Endothelial cell of umbilical vein (primary cell): ENCODE measurements at regions not wholly inside any gene's neighbourhood (a gene's known extent, or its start where the extent isn't known, plus 50 kb on each side); places are given as distances from the start of the nearest gene placed in this dataset.

Experiments used
- BruUV-seq: library from RNA; stranded (reverse); fragments of 400-500 nt; replicated peaks from 2 replicates; lab custom pipeline; 2021; lab: Mats Ljungman, UMichigan
- CTCF ChIA-PET: fragments of 300-600, 350-600 bp; sonication (Branson Sonifier 250); formaldehyde crosslinking; loops from one replicate; lab custom pipeline; 2021; ENCODE audit warnings: antibody characterized with exemption, inconsistent platforms; lab: Charles Lee
- POLR2A ChIA-PET: fragments of 300-600, 350-600 bp; sonication (Branson Sonifier 250); formaldehyde crosslinking; loops from one replicate; lab custom pipeline; 2021; ENCODE audit warnings: antibody characterized with exemption, inconsistent platforms; lab: Charles Lee
- DNase-seq: peaks from one replicate; pipeline ENCODE4 v3.0.0-alpha.2; 2011; ENCODE audit warnings: low read depth, low spot score
- FAIRE-seq: peaks from 2 replicates; lab custom pipeline; 2011; peaks lifted over from hg19 to GRCh38; lab: Jason Lieb, UNC
- H2AFZ ChIP-seq: 2 replicates; pipeline ENCODE4 v1.6.0; 2012; ENCODE audit warnings: low read depth, low read length, control low read depth, inconsistent platforms
- H3K27ac ChIP-seq: 2 replicates; pipeline ENCODE4 v1.5.1; 2011; ENCODE audit warnings: low read depth, mild to moderate bottlenecking, control low read depth, low read length, moderate library complexity; ENCODE audit not compliant: insufficient read depth
- H3K27me3 ChIP-seq, 2 experiments: 2 replicates each; pipeline versions ENCODE4 v1.6.0 to v1.6.1; 2011; ENCODE audit warnings: low read length in 2 of 2, mixed read lengths in 1 of 2; ENCODE audit not compliant: control insufficient read depth in 2 of 2, insufficient read depth in 2 of 2
- H3K36me3 ChIP-seq, 2 experiments: 2 replicates in 1 of 2; 3 replicates in 1 of 2; pipeline ENCODE4 v1.5.1; 2011; ENCODE audit warnings: low read length in 2 of 2, mild to moderate bottlenecking in 1 of 2, moderate library complexity in 1 of 2; ENCODE audit not compliant: control insufficient read depth in 2 of 2, insufficient read depth in 2 of 2; ENCODE audit errors: extremely low read depth in 1 of 2
- H3K4me1 ChIP-seq: 3 replicates; pipeline ENCODE4 v1.5.1; 2011; ENCODE audit warnings: mild to moderate bottlenecking, low read length; ENCODE audit not compliant: control insufficient read depth, insufficient read depth; ENCODE audit errors: extremely low read depth
- H3K4me2 ChIP-seq: 2 replicates; pipeline ENCODE4 v1.6.1; 2011; ENCODE audit warnings: low read length, control low read depth, mixed read lengths; ENCODE audit not compliant: insufficient read depth
- H3K4me3 ChIP-seq, 3 experiments: fragments of 200-600 bp in 1 of 3; sonication (generic), shearing (Covaris generic) in 1 of 3; replicated peaks in 1 of 3; 2 replicates each; pipeline ENCODE4 v1.5.1; 2011 to 2016; ENCODE audit warnings: control low read depth in 3 of 3, low read length in 3 of 3, mild to moderate bottlenecking in 2 of 3, inconsistent platforms in 1 of 3, low read depth in 1 of 3, moderate library complexity in 1 of 3; ENCODE audit not compliant: insufficient read depth in 1 of 3
- H3K79me2 ChIP-seq: 2 replicates; pipeline ENCODE4 v1.6.0; 2012; ENCODE audit warnings: low read length, inconsistent platforms; ENCODE audit not compliant: control insufficient read depth, insufficient read depth
- H3K9ac ChIP-seq: replicated peaks from 2 replicates; pipeline ENCODE3; 2011; ENCODE audit warnings: low read length, control low read depth; ENCODE audit not compliant: insufficient read depth; ENCODE audit errors: extremely low read depth
- H3K9me1 ChIP-seq: replicated peaks from 3 replicates; pipeline ENCODE4 v1.6.0; 2011; ENCODE audit warnings: mild to moderate bottlenecking, low read length; ENCODE audit not compliant: control insufficient read depth, insufficient read depth; ENCODE audit errors: extremely low read depth
- H3K9me3 ChIP-seq: replicated peaks from 2 replicates; pipeline ENCODE4 v1.5.1; 2012; ENCODE audit warnings: low read length, inconsistent platforms; ENCODE audit not compliant: control insufficient read depth, insufficient read depth
- H4K20me1 ChIP-seq: replicated peaks from 2 replicates; pipeline ENCODE3; 2011; ENCODE audit warnings: mild to moderate bottlenecking, low read length; ENCODE audit not compliant: control insufficient read depth, insufficient read depth; ENCODE audit errors: extremely low read depth
- EZH2 ChIP-seq: IDR thresholded peaks from 2 replicates; pipeline ENCODE4 v1.6.1; 2012; ENCODE audit warnings: borderline replicate concordance, low read depth, mild to moderate bottlenecking, moderate library complexity, low read length, inconsistent platforms; ENCODE audit not compliant: severe bottlenecking
- FOS ChIP-seq: IDR thresholded peaks from 2 replicates; pipeline ENCODE4 v1.6.1; 2011; ENCODE audit warnings: mild to moderate bottlenecking, low read length, moderate library complexity, borderline replicate concordance; ENCODE audit not compliant: insufficient read depth
- GATA2 ChIP-seq: IDR thresholded peaks from 2 replicates; pipeline ENCODE4 v1.7.0; 2011; ENCODE audit warnings: low read depth, mild to moderate bottlenecking, moderate library complexity, mixed read lengths, low read length; ENCODE audit not compliant: insufficient read length, insufficient read depth
- JUN ChIP-seq: IDR thresholded peaks from 2 replicates; pipeline ENCODE4 v1.6.1; 2011; ENCODE audit warnings: borderline replicate concordance, low read depth; ENCODE audit not compliant: insufficient read length, insufficient read depth
- POLR2A ChIP-seq: IDR thresholded peaks from 2 replicates; pipeline ENCODE4 v1.6.1; 2012; ENCODE audit warnings: low read depth, mild to moderate bottlenecking, control low read depth, low read length
- POLR2AphosphoS5 ChIP-seq: IDR thresholded peaks from 2 replicates; pipeline ENCODE4 v1.6.1; 2012; ENCODE audit warnings: low read depth, mild to moderate bottlenecking, control low read depth, low read length, moderate library complexity; ENCODE audit not compliant: insufficient read depth
- dilution Hi-C: fragments of 300-500 bp; cut with MboI; formaldehyde crosslinking; loops from one replicate; pipeline ENCODE4 v1.15.0; 2019; ENCODE audit warnings: low sequenced_read_pairs; ENCODE audit not compliant: extremely low pct_ligation_motif_present
- intact Hi-C: fragments of 100-400 bp; cut with micrococcal nuclease; formaldehyde crosslinking; loops from one replicate; pipeline ENCODE4 v1.10.0; 2022
- TF ChIP-seq, protein P1 (sequence below), 2 donors: IDR thresholded peaks; 1 replicate in 1 of 2; 2 replicates in 1 of 2; pipeline ENCODE4 v1.5.1; 2011; ENCODE audit warnings: low read length in 2 of 2, mild to moderate bottlenecking in 2 of 2, moderate library complexity in 2 of 2, control low read depth in 1 of 2, inconsistent platforms in 1 of 2, low read depth in 1 of 2; ENCODE audit not compliant: insufficient read depth in 1 of 2; ENCODE audit errors: extremely low read depth in 1 of 2
- TF ChIP-seq, protein P2 (sequence below): IDR thresholded peaks from 2 replicates; pipeline ENCODE4 v1.6.1; 2011; ENCODE audit not compliant: insufficient read depth, insufficient read length

DNA sequence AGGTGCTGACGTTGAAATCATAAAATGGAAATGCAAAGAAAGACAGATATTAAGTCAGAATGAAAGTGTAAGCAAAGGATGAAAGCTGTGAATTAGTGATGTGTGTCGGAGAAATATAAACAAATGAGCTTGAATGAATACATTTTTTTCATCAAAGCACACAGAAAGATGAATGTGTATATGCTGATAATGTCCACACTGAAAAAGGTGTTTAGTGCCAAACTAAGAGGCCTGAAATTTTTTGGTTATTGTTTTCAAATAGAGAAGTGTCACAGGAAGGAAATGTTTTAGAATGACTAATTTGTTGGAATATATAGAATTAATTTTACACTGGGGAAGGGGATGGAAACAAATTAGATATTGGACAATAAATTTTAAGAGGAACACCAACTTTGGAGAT is 1217.6 kb downstream of the PCDH18 start:
- peak overlapping the region; percentile 31 for H3K9ac ChIP-seq
- H3K4me2 ChIP-seq = peak overlapping the region; percentile 87
- peak overlapping the region; percentile 5 for H3K27ac ChIP-seq
- DNase-seq = peak; percentile 73
- no peaks in the 10 kb centered on the region for H4K20me1 ChIP-seq
- peak; percentile 41 for TF ChIP-seq FOS
- TF ChIP-seq, protein P1, sequence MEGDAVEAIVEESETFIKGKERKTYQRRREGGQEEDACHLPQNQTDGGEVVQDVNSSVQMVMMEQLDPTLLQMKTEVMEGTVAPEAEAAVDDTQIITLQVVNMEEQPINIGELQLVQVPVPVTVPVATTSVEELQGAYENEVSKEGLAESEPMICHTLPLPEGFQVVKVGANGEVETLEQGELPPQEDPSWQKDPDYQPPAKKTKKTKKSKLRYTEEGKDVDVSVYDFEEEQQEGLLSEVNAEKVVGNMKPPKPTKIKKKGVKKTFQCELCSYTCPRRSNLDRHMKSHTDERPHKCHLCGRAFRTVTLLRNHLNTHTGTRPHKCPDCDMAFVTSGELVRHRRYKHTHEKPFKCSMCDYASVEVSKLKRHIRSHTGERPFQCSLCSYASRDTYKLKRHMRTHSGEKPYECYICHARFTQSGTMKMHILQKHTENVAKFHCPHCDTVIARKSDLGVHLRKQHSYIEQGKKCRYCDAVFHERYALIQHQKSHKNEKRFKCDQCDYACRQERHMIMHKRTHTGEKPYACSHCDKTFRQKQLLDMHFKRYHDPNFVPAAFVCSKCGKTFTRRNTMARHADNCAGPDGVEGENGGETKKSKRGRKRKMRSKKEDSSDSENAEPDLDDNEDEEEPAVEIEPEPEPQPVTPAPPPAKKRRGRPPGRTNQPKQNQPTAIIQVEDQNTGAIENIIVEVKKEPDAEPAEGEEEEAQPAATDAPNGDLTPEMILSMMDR (IDR thresholded peaks at IDR 0.05; ENCODE audit: extremely low read depth in 1 of 2, insufficient read depth in 1 of 2, low read depth in 1 of 2, low read length in 2 of 2) = no peak
- peak; percentile 19 for TF ChIP-seq GATA2
- TF ChIP-seq JUN = peak; percentile 48
- H3K36me3 ChIP-seq = no peaks in the 10 kb centered on the region
- no TSS peak for BruUV-seq
- no peaks in the 10 kb centered on the region for H3K27me3 ChIP-seq
- ChIA-PET POLR2A (no interaction called here), CTCF (interaction anchor here (1.2 to 1.7 kb wide), 3 partner anchors 10 to 55 kb away, joined by 3 to 5 read pairs (median 4); no protein-coding TSS in a partner anchor)
- dilution Hi-C loops (no loop called here), intact Hi-C loops (loop anchor here (2.0 kb wide), 1 partner anchor 54 kb away; no protein-coding TSS in a partner anchor)
- H3K4me1 ChIP-seq = peaks cover 19% of the 10 kb centered on the region
- no peaks in the 10 kb centered on the region for H3K9me3 ChIP-seq
- no peaks in the 10 kb centered on the region for H3K9me1 ChIP-seq
- H3K79me2 ChIP-seq = no peaks in the 10 kb centered on the region
- FAIRE-seq = peak; percentile 72
- H3K4me3 ChIP-seq = peak overlapping the region in 1 of 3 experiments; percentile 23
- peak overlapping the region; percentile 24 for H2AFZ ChIP-seq

DNA sequence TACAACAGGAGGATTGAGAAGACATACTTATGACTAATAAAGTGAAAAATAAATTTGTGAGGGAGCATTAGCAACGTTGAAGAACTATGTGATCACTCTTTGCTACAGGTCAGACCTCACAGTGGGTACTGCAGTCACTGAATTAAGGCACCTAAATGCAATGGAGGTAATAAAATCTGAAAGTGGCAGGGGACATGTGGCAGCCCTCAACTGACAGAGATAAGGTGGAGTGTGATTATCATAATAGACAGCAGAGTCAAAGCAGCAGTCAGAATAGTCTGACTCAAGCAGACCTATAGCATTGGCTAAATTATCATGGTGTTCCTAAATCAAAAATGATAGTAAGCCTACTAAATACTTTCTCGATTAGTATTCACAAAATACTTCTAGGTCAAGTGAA is 1220.5 kb downstream of the PCDH18 start:
- intact Hi-C loops (no loop called here), dilution Hi-C loops (no loop called here)
- no peak overlapping the region for H3K4me2 ChIP-seq
- BruUV-seq = no TSS peak
- DNase-seq (no peak), FAIRE-seq (no peak)
- H3K9ac ChIP-seq = no peak overlapping the region
- no peak overlapping the region for H3K27ac ChIP-seq
- H3K79me2 ChIP-seq = no peaks in the 10 kb centered on the region
- CTCF ChIA-PET = no interaction called here
- no peaks in the 10 kb centered on the region for H3K36me3 ChIP-seq
- no peak overlapping the region for H3K4me3 ChIP-seq
- POLR2A ChIA-PET = no interaction called here
- H4K20me1 ChIP-seq = no peaks in the 10 kb centered on the region
- no peak overlapping the region for H2AFZ ChIP-seq
- H3K27me3 ChIP-seq = no peaks in the 10 kb centered on the region
- no peaks in the 10 kb centered on the region for H3K9me3 ChIP-seq
- peaks cover 19% of the 10 kb centered on the region for H3K4me1 ChIP-seq
- TF ChIP-seq POLR2AphosphoS5 (no peak), POLR2A (no peak), FOS (no peak), JUN (no peak), EZH2 (no peak)
- TF ChIP-seq, protein P2, sequence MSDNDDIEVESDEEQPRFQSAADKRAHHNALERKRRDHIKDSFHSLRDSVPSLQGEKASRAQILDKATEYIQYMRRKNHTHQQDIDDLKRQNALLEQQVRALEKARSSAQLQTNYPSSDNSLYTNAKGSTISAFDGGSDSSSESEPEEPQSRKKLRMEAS = no peak
- TF ChIP-seq, protein P1 (IDR thresholded peaks at IDR 0.05; ENCODE audit: extremely low read depth in 1 of 2, insufficient read depth in 1 of 2, low read depth in 1 of 2, low read length in 2 of 2) = no peak
- no peaks in the 10 kb centered on the region for H3K9me1 ChIP-seq
